PC-9 (cell line): ENCODE measurements at regions not wholly inside any gene's neighbourhood (a gene's known extent, or its start where the extent isn't known, plus 50 kb on each side); places are given as distances from the start of the nearest gene placed in this dataset.

Experiments
- EZH2 ChIP-seq: fragments of 200-600 bp; sonication (generic); IDR thresholded peaks from 2 replicates; pipeline ENCODE4 v1.8.0; 2017; ENCODE audit warnings: antibody characterized with exemption, low read depth
- TF ChIP-seq, protein P1 (sequence below): fragments of 200-600 bp; sonication (generic); conservative IDR thresholded peaks from 2 replicates; pipeline ENCODE4 v1.6.1; 2017; ENCODE audit warnings: mixed run types, antibody characterized with exemption, mild to moderate bottlenecking, moderate library complexity

GRCh38 chr9:99725852-99726251 lies 95.8 kb upstream of the NR4A3 start:
- TF ChIP-seq, protein P1, sequence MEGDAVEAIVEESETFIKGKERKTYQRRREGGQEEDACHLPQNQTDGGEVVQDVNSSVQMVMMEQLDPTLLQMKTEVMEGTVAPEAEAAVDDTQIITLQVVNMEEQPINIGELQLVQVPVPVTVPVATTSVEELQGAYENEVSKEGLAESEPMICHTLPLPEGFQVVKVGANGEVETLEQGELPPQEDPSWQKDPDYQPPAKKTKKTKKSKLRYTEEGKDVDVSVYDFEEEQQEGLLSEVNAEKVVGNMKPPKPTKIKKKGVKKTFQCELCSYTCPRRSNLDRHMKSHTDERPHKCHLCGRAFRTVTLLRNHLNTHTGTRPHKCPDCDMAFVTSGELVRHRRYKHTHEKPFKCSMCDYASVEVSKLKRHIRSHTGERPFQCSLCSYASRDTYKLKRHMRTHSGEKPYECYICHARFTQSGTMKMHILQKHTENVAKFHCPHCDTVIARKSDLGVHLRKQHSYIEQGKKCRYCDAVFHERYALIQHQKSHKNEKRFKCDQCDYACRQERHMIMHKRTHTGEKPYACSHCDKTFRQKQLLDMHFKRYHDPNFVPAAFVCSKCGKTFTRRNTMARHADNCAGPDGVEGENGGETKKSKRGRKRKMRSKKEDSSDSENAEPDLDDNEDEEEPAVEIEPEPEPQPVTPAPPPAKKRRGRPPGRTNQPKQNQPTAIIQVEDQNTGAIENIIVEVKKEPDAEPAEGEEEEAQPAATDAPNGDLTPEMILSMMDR, result no peak
- no peak for TF ChIP-seq EZH2
